Common myeloid progenitor, CD34-positive (primary cell): ENCODE measurements at regions not wholly inside any gene's neighbourhood (a gene's known extent, or its start where the extent isn't known, plus 50 kb on each side); places are given as distances from the start of the nearest gene placed in this dataset.
"Not testable (repeated sequence)": the region's sequence is repeated elsewhere in the genome, so short reads cannot be mapped to it uniquely, and the experiment has no call there.

Experiments used
- CTCF ChIA-PET: fragments of 350-600 bp; sonication (Branson Sonifier 250); formaldehyde crosslinking; loops from one replicate; lab custom pipeline; 2021; ENCODE audit warnings: antibody characterized with exemption; lab: Charles Lee
- POLR2A ChIA-PET: fragments of 350-600 bp; sonication (Branson Sonifier 250); formaldehyde crosslinking; loops from one replicate; lab custom pipeline; 2021; ENCODE audit warnings: antibody characterized with exemption; lab: Charles Lee
- DNase-seq, 3 donors: peaks; one replicate each; pipeline versions ENCODE4 v3.0.0 to v3.0.0-alpha.2; 2013
- H3K27ac ChIP-seq, 2 experiments: 1 replicate in 1 of 2; 2 replicates in 1 of 2; pipeline ENCODE4 v1.7.0; 2013; ENCODE audit warnings: inconsistent platforms in 2 of 2, low read length in 2 of 2, mild to moderate bottlenecking in 2 of 2, low read depth in 1 of 2, moderate library complexity in 1 of 2; ENCODE audit not compliant: severe bottlenecking in 2 of 2, insufficient read depth in 1 of 2, poor library complexity in 1 of 2
- H3K27me3 ChIP-seq, 5 experiments: replicated peaks in 2 of 5; 1 replicate in 3 of 5; 2 replicates in 2 of 5; pipeline versions ENCODE4 v1.6.1 to v1.7.0; 2013; ENCODE audit warnings: low read length in 4 of 5, mild to moderate bottlenecking in 2 of 5, moderate library complexity in 2 of 5, inconsistent platforms in 1 of 5; ENCODE audit not compliant: insufficient read depth in 5 of 5, control insufficient read depth in 4 of 5
- H3K36me3 ChIP-seq, 4 experiments: 1 replicate in 2 of 4; 2 replicates in 2 of 4; pipeline versions ENCODE4 v1.6.1 to v1.7.0; 2013; ENCODE audit warnings: low read length in 3 of 4, control low read depth in 1 of 4, mild to moderate bottlenecking in 1 of 4; ENCODE audit not compliant: control insufficient read depth in 4 of 4, insufficient read depth in 4 of 4
- H3K4me1 ChIP-seq, 4 experiments: 1 replicate in 3 of 4; 2 replicates in 1 of 4; pipeline versions ENCODE4 v1.6.1 to v1.7.1; 2013; ENCODE audit warnings: low read length in 3 of 4, mild to moderate bottlenecking in 3 of 4, control low read depth in 1 of 4, inconsistent platforms in 1 of 4, moderate library complexity in 1 of 4; ENCODE audit not compliant: control insufficient read depth in 4 of 4, insufficient read depth in 4 of 4; ENCODE audit errors: control extremely low read depth in 1 of 4
- H3K4me3 ChIP-seq, 7 experiments: 1 replicate in 4 of 7; 2 replicates in 3 of 7; pipeline versions ENCODE4 v1.5.1 to v1.7.0; 2013; ENCODE audit warnings: mild to moderate bottlenecking in 7 of 7, low read length in 6 of 7, moderate library complexity in 6 of 7, inconsistent platforms in 2 of 7, low read depth in 2 of 7, control low read depth in 1 of 7; ENCODE audit not compliant: insufficient read depth in 4 of 7, control insufficient read depth in 1 of 7; ENCODE audit errors: extremely low read depth in 1 of 7
- H3K9me3 ChIP-seq, 5 experiments: 1 replicate in 4 of 5; 2 replicates in 1 of 5; pipeline versions ENCODE4 v1.6.1 to v1.7.1; 2013; ENCODE audit warnings: low read length in 4 of 5, mild to moderate bottlenecking in 2 of 5, inconsistent platforms in 1 of 5, low read depth in 1 of 5, moderate library complexity in 1 of 5; ENCODE audit not compliant: control insufficient read depth in 4 of 5, insufficient read depth in 2 of 5; ENCODE audit errors: control extremely low read depth in 1 of 5
- WGBS: methylation state at CpG from one replicate; pipeline ENCODE4 v1.1.5; 2013; ENCODE audit not compliant: insufficient coverage; 5-methylcytosine and 5-hydroxymethylcytosine counted together

DNA sequence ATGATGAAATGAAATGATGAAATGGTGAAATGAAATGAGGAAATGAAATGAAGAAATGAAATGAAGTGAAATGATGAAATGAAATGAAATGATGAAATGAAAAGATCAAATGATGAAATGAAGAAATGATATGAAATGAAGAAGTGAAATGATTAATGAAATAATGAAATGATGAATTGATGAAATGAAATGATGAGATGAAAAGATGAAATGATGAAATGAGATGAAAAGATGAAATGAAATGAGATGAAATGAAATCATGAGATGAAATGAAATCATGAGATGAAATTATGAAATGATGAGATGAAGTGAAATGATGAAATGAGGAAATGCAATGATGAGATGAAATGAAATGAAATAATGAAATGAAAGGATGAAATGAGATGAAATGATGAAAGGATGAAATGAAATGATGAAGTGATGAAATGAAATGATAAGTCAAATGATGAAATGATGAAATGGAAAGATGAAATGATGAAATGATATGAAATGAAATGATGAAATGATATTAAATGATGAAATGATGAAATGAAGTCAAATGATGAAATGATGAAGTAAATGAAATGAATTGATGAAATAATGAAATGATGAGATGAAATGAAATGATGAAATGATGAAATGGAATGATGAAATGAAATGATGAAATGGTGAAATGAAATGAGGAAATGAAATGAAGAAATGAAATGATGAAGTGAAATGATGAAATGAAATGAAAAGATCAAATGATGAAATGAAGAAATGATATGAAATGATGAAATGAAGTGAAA, 220.9 kb upstream of the VKORC1L1 start:
- H3K9me3 ChIP-seq, H3K4me3 ChIP-seq, H3K36me3 ChIP-seq, H3K27me3 ChIP-seq, POLR2A ChIA-PET, CTCF ChIA-PET, DNase-seq, H3K4me1 ChIP-seq, H3K27ac ChIP-seq: not testable (repeated sequence)

DNA sequence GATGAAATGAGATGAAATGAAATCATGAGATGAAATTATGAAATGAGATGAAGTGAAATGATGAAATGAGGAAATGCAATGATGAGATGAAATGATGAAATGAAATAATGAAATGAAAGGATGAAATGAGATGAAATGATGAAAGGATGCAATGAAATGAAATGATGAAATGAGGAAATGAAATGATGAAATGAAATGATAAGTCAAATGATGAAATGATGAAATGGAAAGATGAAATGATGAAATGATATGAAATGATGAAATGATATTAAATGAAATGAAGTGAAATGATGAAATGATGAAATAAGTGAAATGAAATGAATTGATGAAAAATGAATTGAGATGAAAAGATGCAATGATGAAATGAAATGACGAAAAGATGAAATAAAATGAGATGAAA, 220.2 kb upstream of the VKORC1L1 start:
- H3K36me3 ChIP-seq, DNase-seq, H3K27me3 ChIP-seq, CTCF ChIA-PET, H3K4me3 ChIP-seq, H3K27ac ChIP-seq, POLR2A ChIA-PET, H3K9me3 ChIP-seq, H3K4me1 ChIP-seq: not testable (repeated sequence)
- WGBS, result no CpG with 5 or more reads among the region's 1 CpG

DNA sequence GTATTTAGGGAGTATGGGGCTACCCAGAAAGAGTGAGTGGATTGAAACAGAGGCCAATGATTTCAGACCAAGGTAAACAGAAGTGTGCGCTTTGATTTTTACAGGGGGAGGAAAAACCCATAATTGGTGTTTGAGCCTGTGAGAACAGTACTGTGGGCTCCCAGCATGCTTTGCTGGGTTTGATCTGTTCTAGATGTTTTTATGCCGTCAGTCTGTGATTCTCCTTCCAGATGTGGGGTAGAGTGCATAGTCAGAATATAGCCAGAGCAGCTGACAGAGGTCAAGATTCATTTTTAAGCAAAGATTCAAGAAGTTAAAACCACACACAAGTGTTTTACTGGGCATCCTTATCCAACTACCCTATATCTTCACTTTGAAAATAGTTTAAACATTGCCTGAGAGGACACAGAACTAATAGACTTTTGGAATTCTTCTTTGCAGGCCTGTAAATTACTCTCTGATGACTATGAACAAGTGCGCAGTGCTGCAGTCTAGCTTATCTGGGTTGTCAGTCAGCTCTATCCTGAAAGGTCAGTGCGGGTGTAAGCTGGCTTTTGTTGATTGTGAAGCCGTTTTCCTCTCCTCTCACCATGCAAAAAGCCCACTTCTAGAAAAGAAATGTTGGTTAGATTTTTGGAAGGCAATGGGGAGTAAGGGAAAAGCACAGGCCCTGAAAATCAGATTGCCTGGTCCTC, 216.2 kb upstream of the VKORC1L1 start:
- WGBS, result no CpG with 5 or more reads among the region's 5 CpGs

DNA sequence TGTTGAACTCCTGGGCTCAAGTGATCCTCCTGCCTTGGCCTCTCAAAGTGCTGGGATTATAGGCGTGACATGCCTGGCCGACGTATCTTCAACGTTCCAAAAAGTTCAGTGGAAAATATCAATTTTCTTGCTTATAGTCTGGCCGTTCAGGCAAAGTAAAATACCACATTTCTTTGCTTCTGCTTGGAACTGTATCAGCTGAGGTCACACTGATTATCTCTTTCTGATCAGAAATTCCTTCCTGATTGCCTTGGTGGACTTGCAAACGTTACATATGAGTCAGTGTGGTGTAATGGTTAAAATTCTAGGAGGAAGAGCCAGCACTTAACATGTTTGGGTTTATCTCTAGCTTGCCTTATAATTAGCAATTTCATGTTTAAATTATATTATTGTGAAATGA, 189.5 kb upstream of the VKORC1L1 start:
- H3K27ac ChIP-seq, DNase-seq, H3K4me1 ChIP-seq, POLR2A ChIA-PET, CTCF ChIA-PET, H3K9me3 ChIP-seq, H3K27me3 ChIP-seq, H3K36me3 ChIP-seq, H3K4me3 ChIP-seq: not testable (repeated sequence)
- 100% methylated on average over 3 of the region's 6 CpGs for WGBS

More for the DNA sequence above, 216.2 kb upstream of the VKORC1L1 start:
- H3K9me3 ChIP-seq, CTCF ChIA-PET, H3K36me3 ChIP-seq, DNase-seq, H3K4me3 ChIP-seq, H3K27me3 ChIP-seq, H3K27ac ChIP-seq, POLR2A ChIA-PET, H3K4me1 ChIP-seq: not testable (repeated sequence)

DNA sequence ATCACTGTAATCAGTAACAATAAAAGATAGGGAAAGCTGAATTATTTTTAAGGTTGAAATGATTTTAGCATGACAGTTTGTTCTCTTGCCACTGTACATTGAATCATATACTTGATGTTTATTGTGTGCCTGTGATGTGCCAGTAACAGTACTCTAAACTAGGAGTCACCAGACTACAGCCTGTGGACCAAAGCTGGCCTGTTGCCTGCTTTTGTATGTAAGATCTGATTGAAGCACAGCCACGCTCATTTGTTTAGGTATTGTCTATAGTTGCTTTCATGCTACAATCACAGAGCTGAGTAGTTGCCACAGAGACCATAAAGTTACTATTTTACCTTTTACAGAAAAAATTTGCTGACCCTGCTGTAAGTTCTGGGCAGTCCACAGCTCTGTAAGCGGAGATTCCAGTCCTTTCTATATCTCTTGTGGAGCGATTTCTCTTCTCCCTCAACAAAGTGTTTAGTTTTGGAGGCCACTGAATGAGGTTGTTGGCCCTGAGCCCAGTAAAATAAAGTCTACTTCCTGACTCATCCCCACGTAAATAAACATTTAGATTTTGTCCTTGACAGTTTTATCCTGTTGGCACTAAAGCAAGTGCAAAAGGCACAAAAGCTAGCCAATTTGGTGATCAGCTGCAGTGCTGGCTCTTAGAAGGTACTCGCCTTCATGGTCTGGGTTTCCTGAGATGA, 173.7 kb upstream of the VKORC1L1 start:
- H3K27me3 ChIP-seq, result not testable (repeated sequence)

DNA sequence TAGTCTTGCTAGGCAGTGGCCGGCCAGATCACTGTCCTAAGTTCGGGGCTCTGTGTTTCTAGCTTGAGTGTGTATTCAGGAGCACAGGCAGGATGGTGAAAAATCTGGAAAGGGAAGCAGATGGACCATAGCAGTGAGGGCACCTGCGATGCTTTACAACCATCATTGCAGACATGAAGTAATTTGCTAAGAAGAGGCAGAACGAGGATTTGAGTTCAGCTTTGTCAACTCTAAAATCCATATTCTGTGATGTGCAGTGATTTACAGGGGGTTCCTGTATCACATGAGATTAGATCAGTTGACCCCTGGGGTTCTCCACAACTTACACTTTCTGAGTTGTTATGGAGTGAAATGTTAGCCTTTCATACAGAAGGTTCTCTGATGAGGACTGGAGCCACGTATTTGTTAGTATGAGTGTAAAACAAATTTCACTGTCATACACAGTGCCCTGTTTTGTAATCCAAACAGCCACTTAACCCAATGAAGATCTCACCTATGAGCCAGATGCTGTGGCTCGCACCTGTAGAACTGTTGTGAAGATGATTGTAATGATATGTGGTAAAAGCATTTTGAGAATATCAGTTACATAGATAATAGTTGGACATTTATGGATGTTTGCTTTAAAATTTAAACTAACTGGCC, 173.0 kb upstream of the VKORC1L1 start:
- H3K4me1 ChIP-seq, H3K36me3 ChIP-seq, H3K27ac ChIP-seq, POLR2A ChIA-PET, H3K4me3 ChIP-seq, H3K27me3 ChIP-seq, CTCF ChIA-PET, DNase-seq, H3K9me3 ChIP-seq: not testable (repeated sequence)
- WGBS, result 100% methylated on average over 1 of the region's 6 CpGs

More for the DNA sequence above, 173.7 kb upstream of the VKORC1L1 start:
- H3K9me3 ChIP-seq, CTCF ChIA-PET, DNase-seq, H3K4me1 ChIP-seq, H3K27ac ChIP-seq, POLR2A ChIA-PET, H3K4me3 ChIP-seq, H3K36me3 ChIP-seq: not testable (repeated sequence)
- WGBS, result no CpG with 5 or more reads among the region's 5 CpGs
